ENCODE measurements at regions not wholly inside any gene's neighbourhood (a gene's known extent, or its start where the extent isn't known, plus 50 kb on each side); places are given as distances from the start of the nearest gene placed in this dataset.

GRCh38 chr5:158644301-158644700 lies 455.4 kb downstream of the EBF1 start:
- Histone ChIP-seq H3K4me3 (ENCODE audit: low read depth, low read length) (no peak overlapping the region), H3K27ac (ENCODE audit: low read depth) (no peak overlapping the region)
- no peak for DNase-seq (ENCODE audit: extremely low spot score)

GRCh38 chr5:158643840-158644239 lies 455.9 kb downstream of the EBF1 start:
- WGBS = 49% methylated on average over 1 of the region's 1 CpG
- Histone ChIP-seq H3K4me1 (ENCODE audit: insufficient read depth) (no peaks in the 10 kb centered on the region), H3K27ac (ENCODE audit: low read depth) (no peak overlapping the region), H3K36me3 (ENCODE audit: insufficient read depth) (no peaks in the 10 kb centered on the region), H3K4me3 (ENCODE audit: low read depth, low read length) (no peak overlapping the region)
- DNase-seq (ENCODE audit: extremely low spot score) = no peak

More at GRCh38 chr5:158644301-158644700, 455.4 kb downstream of the EBF1 start:
- Histone ChIP-seq H3K4me1 (ENCODE audit: insufficient read depth) (no peaks in the 10 kb centered on the region), H3K36me3 (ENCODE audit: insufficient read depth) (no peaks in the 10 kb centered on the region)

- Histone ChIP-seq H3K4me1 (ENCODE audit: insufficient read depth) (no peaks in the 10 kb centered on the region), H3K27ac (ENCODE audit: low read depth) (no peak overlapping the region), H3K36me3 (ENCODE audit: insufficient read depth) (no peaks in the 10 kb centered on the region), H3K4me3 (ENCODE audit: low read depth, low read length) (no peak overlapping the region)
- DNase-seq (ENCODE audit: extremely low spot score) = no peak
Measured at GRCh38 chr5:158642879-158643278, 456.8 kb downstream of the EBF1 start.

GRCh38 chr5:158641016-158641415 lies 458.7 kb downstream of the EBF1 start:
- Histone ChIP-seq H3K4me1 (ENCODE audit: insufficient read depth) (no peaks in the 10 kb centered on the region), H3K27ac (ENCODE audit: low read depth) (no peak overlapping the region), H3K4me3 (ENCODE audit: low read depth, low read length) (no peak overlapping the region), H3K36me3 (ENCODE audit: insufficient read depth) (no peaks in the 10 kb centered on the region)
- WGBS = 93% methylated on average over 3 of the region's 3 CpGs
- DNase-seq (ENCODE audit: extremely low spot score) = no peak

GRCh38 chr5:158640593-158640980 lies 459.1 kb downstream of the EBF1 start:
- no peak overlapping the region for H3K4me3 ChIP-seq (ENCODE audit: low read depth, low read length)
- DNase-seq (ENCODE audit: extremely low spot score) = no peak
- 68% methylated on average over 2 of the region's 2 CpGs for WGBS
- no peak overlapping the region for H3K27ac ChIP-seq (ENCODE audit: low read depth)
- no peaks in the 10 kb centered on the region for H3K36me3 ChIP-seq (ENCODE audit: insufficient read depth)
- H3K4me1 ChIP-seq (ENCODE audit: insufficient read depth) = no peaks in the 10 kb centered on the region

GRCh38 chr5:158639881-158640592 lies 459.7 kb downstream of the EBF1 start:
- Histone ChIP-seq H3K36me3 (ENCODE audit: insufficient read depth) (no peaks in the 10 kb centered on the region), H3K4me3 (ENCODE audit: low read depth, low read length) (no peak overlapping the region), H3K4me1 (ENCODE audit: insufficient read depth) (no peaks in the 10 kb centered on the region), H3K27ac (ENCODE audit: low read depth) (no peak overlapping the region)
- WGBS = 81% methylated on average over 5 of the region's 5 CpGs
- no peak for DNase-seq (ENCODE audit: extremely low spot score)

GRCh38 chr5:158638396-158638795 lies 461.3 kb downstream of the EBF1 start:
- DNase-seq (ENCODE audit: extremely low spot score) = no peak
- no peaks in the 10 kb centered on the region for H3K4me1 ChIP-seq (ENCODE audit: insufficient read depth)
- H3K4me3 ChIP-seq (ENCODE audit: low read depth, low read length) = no peak overlapping the region
- no peak overlapping the region for H3K27ac ChIP-seq (ENCODE audit: low read depth)
- 81% methylated on average over 3 of the region's 3 CpGs for WGBS
- no peaks in the 10 kb centered on the region for H3K36me3 ChIP-seq (ENCODE audit: insufficient read depth)

- H3K4me1 ChIP-seq (ENCODE audit: insufficient read depth) = no peaks in the 10 kb centered on the region
- WGBS = 26% methylated on average over 1 of the region's 1 CpG
- no peaks in the 10 kb centered on the region for H3K36me3 ChIP-seq (ENCODE audit: insufficient read depth)
- no peak overlapping the region for H3K4me3 ChIP-seq (ENCODE audit: low read depth, low read length)
- no peak for DNase-seq (ENCODE audit: extremely low spot score)
- no peak overlapping the region for H3K27ac ChIP-seq (ENCODE audit: low read depth)
Measured at GRCh38 chr5:158637039-158637438, 462.7 kb downstream of the EBF1 start.

GRCh38 chr5:158635565-158635964 lies 464.2 kb downstream of the EBF1 start:
- Histone ChIP-seq H3K4me1 (ENCODE audit: insufficient read depth) (no peaks in the 10 kb centered on the region), H3K36me3 (ENCODE audit: insufficient read depth) (no peaks in the 10 kb centered on the region), H3K27ac (ENCODE audit: low read depth) (no peak overlapping the region), H3K4me3 (ENCODE audit: low read depth, low read length) (no peak overlapping the region)
- no peak for DNase-seq (ENCODE audit: extremely low spot score)
- 97% methylated on average over 5 of the region's 5 CpGs for WGBS

GRCh38 chr5:158634714-158635113 lies 465.0 kb downstream of the EBF1 start:
- DNase-seq (ENCODE audit: extremely low spot score) = no peak
- H3K27ac ChIP-seq (ENCODE audit: low read depth) = no peak overlapping the region
- no peak overlapping the region for H3K4me3 ChIP-seq (ENCODE audit: low read depth, low read length)
- no peaks in the 10 kb centered on the region for H3K36me3 ChIP-seq (ENCODE audit: insufficient read depth)
- no peaks in the 10 kb centered on the region for H3K4me1 ChIP-seq (ENCODE audit: insufficient read depth)
- 29% methylated on average over 2 of the region's 2 CpGs for WGBS

- H3K4me1 ChIP-seq (ENCODE audit: insufficient read depth) = no peaks in the 10 kb centered on the region
- no peak for DNase-seq (ENCODE audit: extremely low spot score)
- WGBS = 90% methylated on average over 6 of the region's 6 CpGs
Measured at GRCh38 chr5:158629591-158630312, 470.0 kb downstream of the EBF1 start.

GRCh38 chr5:158626718-158627117 lies 473.0 kb downstream of the EBF1 start:
- WGBS = 73% methylated on average over 1 of the region's 1 CpG
- Histone ChIP-seq H3K4me1 (ENCODE audit: insufficient read depth) (no peaks in the 10 kb centered on the region), H3K36me3 (ENCODE audit: insufficient read depth) (no peaks in the 10 kb centered on the region), H3K4me3 (ENCODE audit: low read depth, low read length) (no peak overlapping the region), H3K27ac (ENCODE audit: low read depth) (no peak overlapping the region)
- DNase-seq (ENCODE audit: extremely low spot score) = no peak

More at GRCh38 chr5:158629591-158630312, 470.0 kb downstream of the EBF1 start:
- no peaks in the 10 kb centered on the region for H3K36me3 ChIP-seq (ENCODE audit: insufficient read depth)
- no peak overlapping the region for H3K4me3 ChIP-seq (ENCODE audit: low read depth, low read length)
- H3K27ac ChIP-seq (ENCODE audit: low read depth) = no peak overlapping the region

- Histone ChIP-seq H3K36me3 (ENCODE audit: insufficient read depth) (no peaks in the 10 kb centered on the region), H3K27ac (ENCODE audit: low read depth) (no peak overlapping the region), H3K4me1 (ENCODE audit: insufficient read depth) (no peaks in the 10 kb centered on the region), H3K4me3 (ENCODE audit: low read depth, low read length) (no peak overlapping the region)
- WGBS = 91% methylated on average over 6 of the region's 6 CpGs
- DNase-seq (ENCODE audit: extremely low spot score) = no peak
Measured at GRCh38 chr5:158623971-158624370, 475.7 kb downstream of the EBF1 start.

GRCh38 chr5:158621391-158621790 lies 478.3 kb downstream of the EBF1 start:
- no peak overlapping the region for H3K27ac ChIP-seq (ENCODE audit: low read depth)
- WGBS = 49% methylated on average over 2 of the region's 2 CpGs
- H3K36me3 ChIP-seq (ENCODE audit: insufficient read depth) = no peaks in the 10 kb centered on the region
- no peak for DNase-seq (ENCODE audit: extremely low spot score)
- H3K4me3 ChIP-seq (ENCODE audit: low read depth, low read length) = no peak overlapping the region
- H3K4me1 ChIP-seq (ENCODE audit: insufficient read depth) = no peaks in the 10 kb centered on the region
